ENCODE measurements at regions not wholly inside any gene's neighbourhood (a gene's known extent, or its start where the extent isn't known, plus 50 kb on each side); places are given as distances from the start of the nearest gene placed in this dataset.

DNA sequence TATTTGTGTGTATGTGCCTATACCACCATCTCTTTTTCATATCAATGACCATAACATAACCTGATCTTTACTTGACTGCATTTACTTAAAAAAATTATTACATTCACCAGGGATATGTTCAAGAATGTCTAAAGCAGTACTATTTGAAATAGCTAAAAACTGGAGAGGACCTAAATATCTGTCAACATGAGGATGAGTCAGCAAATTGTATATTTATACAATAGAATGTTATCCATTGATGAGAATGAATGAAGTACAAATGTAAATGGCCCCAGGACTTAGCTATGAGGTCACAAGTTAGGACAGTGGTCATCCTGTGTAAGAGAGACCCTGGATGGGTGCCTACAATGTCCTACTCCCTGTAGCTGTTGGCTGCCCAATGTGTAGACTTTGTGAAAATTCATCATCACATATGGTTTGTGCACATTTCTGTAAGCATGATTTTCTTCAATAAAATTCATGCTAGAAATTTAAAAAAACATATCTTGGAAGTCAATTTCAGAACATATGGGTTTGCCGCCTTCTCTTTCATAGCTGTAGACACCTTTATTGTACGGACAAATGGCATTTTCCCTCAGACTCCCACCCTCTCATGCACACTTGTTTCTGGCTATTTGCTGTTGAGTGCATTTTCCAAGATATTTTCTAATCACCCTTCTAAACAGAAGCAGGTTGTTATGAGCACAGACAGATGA lies 202.4 kb downstream of the CDH26 start (continued):
- TF ChIP-seq, protein P1, sequence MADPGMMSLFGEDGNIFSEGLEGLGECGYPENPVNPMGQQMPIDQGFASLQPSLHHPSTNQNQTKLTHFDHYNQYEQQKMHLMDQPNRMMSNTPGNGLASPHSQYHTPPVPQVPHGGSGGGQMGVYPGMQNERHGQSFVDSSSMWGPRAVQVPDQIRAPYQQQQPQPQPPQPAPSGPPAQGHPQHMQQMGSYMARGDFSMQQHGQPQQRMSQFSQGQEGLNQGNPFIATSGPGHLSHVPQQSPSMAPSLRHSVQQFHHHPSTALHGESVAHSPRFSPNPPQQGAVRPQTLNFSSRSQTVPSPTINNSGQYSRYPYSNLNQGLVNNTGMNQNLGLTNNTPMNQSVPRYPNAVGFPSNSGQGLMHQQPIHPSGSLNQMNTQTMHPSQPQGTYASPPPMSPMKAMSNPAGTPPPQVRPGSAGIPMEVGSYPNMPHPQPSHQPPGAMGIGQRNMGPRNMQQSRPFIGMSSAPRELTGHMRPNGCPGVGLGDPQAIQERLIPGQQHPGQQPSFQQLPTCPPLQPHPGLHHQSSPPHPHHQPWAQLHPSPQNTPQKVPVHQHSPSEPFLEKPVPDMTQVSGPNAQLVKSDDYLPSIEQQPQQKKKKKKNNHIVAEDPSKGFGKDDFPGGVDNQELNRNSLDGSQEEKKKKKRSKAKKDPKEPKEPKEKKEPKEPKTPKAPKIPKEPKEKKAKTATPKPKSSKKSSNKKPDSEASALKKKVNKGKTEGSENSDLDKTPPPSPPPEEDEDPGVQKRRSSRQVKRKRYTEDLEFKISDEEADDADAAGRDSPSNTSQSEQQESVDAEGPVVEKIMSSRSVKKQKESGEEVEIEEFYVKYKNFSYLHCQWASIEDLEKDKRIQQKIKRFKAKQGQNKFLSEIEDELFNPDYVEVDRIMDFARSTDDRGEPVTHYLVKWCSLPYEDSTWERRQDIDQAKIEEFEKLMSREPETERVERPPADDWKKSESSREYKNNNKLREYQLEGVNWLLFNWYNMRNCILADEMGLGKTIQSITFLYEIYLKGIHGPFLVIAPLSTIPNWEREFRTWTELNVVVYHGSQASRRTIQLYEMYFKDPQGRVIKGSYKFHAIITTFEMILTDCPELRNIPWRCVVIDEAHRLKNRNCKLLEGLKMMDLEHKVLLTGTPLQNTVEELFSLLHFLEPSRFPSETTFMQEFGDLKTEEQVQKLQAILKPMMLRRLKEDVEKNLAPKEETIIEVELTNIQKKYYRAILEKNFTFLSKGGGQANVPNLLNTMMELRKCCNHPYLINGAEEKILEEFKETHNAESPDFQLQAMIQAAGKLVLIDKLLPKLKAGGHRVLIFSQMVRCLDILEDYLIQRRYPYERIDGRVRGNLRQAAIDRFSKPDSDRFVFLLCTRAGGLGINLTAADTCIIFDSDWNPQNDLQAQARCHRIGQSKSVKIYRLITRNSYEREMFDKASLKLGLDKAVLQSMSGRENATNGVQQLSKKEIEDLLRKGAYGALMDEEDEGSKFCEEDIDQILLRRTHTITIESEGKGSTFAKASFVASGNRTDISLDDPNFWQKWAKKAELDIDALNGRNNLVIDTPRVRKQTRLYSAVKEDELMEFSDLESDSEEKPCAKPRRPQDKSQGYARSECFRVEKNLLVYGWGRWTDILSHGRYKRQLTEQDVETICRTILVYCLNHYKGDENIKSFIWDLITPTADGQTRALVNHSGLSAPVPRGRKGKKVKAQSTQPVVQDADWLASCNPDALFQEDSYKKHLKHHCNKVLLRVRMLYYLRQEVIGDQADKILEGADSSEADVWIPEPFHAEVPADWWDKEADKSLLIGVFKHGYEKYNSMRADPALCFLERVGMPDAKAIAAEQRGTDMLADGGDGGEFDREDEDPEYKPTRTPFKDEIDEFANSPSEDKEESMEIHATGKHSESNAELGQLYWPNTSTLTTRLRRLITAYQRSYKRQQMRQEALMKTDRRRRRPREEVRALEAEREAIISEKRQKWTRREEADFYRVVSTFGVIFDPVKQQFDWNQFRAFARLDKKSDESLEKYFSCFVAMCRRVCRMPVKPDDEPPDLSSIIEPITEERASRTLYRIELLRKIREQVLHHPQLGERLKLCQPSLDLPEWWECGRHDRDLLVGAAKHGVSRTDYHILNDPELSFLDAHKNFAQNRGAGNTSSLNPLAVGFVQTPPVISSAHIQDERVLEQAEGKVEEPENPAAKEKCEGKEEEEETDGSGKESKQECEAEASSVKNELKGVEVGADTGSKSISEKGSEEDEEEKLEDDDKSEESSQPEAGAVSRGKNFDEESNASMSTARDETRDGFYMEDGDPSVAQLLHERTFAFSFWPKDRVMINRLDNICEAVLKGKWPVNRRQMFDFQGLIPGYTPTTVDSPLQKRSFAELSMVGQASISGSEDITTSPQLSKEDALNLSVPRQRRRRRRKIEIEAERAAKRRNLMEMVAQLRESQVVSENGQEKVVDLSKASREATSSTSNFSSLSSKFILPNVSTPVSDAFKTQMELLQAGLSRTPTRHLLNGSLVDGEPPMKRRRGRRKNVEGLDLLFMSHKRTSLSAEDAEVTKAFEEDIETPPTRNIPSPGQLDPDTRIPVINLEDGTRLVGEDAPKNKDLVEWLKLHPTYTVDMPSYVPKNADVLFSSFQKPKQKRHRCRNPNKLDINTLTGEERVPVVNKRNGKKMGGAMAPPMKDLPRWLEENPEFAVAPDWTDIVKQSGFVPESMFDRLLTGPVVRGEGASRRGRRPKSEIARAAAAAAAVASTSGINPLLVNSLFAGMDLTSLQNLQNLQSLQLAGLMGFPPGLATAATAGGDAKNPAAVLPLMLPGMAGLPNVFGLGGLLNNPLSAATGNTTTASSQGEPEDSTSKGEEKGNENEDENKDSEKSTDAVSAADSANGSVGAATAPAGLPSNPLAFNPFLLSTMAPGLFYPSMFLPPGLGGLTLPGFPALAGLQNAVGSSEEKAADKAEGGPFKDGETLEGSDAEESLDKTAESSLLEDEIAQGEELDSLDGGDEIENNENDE (IDR thresholded peaks at IDR 0.05; ENCODE audit: insufficient replicate concordance, low read length): no peak

All from H1 (cell line).